ENCODE measurements at regions not wholly inside any gene's neighbourhood (a gene's known extent, or its start where the extent isn't known, plus 50 kb on each side); places are given as distances from the start of the nearest gene placed in this dataset.

- TF ChIP-seq CTCF (IDR thresholded peaks at IDR 0.05; ENCODE audit: low read depth, low read length, poor library complexity, severe bottlenecking) (no peak), EZH2phosphoT487 (IDR thresholded peaks at IDR 0.05; ENCODE audit: borderline replicate concordance, low read length) (no peak)
- H3K4me2 ChIP-seq (ENCODE audit: low read length), result no peak overlapping the region
- no peaks in the 10 kb centered on the region for H3K79me2 ChIP-seq (ENCODE audit: control insufficient read depth, low read length)
- H3K4me1 ChIP-seq (ENCODE audit: control insufficient read depth, low read length), result no peaks in the 10 kb centered on the region
- no peak overlapping the region for H3K27ac ChIP-seq (ENCODE audit: low read depth, low read length)
- H3K27me3 ChIP-seq (ENCODE audit: control insufficient read depth, low read length), result peaks cover 26% of the 10 kb centered on the region
- no peaks in the 10 kb centered on the region for H3K36me3 ChIP-seq (ENCODE audit: control insufficient read depth, low read length)
- no peak overlapping the region for H3K4me3 ChIP-seq (ENCODE audit: low read length)
- no peaks in the 10 kb centered on the region for H4K20me1 ChIP-seq (ENCODE audit: control insufficient read depth, insufficient read depth, low read depth, low read length)
- H3K9me2 ChIP-seq (replicated peaks; ENCODE audit: control insufficient read depth, low read length), result no peaks in the 10 kb centered on the region
- H3K9me3 ChIP-seq (ENCODE audit: control insufficient read depth, insufficient read depth, low read length), result no peaks in the 10 kb centered on the region
- H3F3A ChIP-seq (ENCODE audit: control insufficient read depth, insufficient read depth), result no peaks in the 10 kb centered on the region
Observed at GRCh38 chr17:77640252-77640651, 318.3 kb upstream of the TNRC6C start.

GRCh38 chr17:77640916-77641605, 317.4 kb upstream of the TNRC6C start:
- Histone ChIP-seq H3K79me2 (ENCODE audit: control insufficient read depth, low read length) (no peaks in the 10 kb centered on the region), H4K20me1 (ENCODE audit: control insufficient read depth, insufficient read depth, low read depth, low read length) (no peaks in the 10 kb centered on the region), H3K27ac (ENCODE audit: low read depth, low read length) (no peak overlapping the region), H3K4me2 (ENCODE audit: low read length) (no peak overlapping the region), H3K9me2 (replicated peaks; ENCODE audit: control insufficient read depth, low read length) (no peaks in the 10 kb centered on the region), H3F3A (ENCODE audit: control insufficient read depth, insufficient read depth) (no peaks in the 10 kb centered on the region), H3K4me1 (ENCODE audit: control insufficient read depth, low read length) (no peaks in the 10 kb centered on the region), H3K36me3 (ENCODE audit: control insufficient read depth, low read length) (no peaks in the 10 kb centered on the region), H3K4me3 (ENCODE audit: low read length) (no peak overlapping the region), H3K9me3 (ENCODE audit: control insufficient read depth, insufficient read depth, low read length) (no peaks in the 10 kb centered on the region), H3K27me3 (ENCODE audit: control insufficient read depth, low read length) (peaks cover 33% of the 10 kb centered on the region)
- TF ChIP-seq CTCF (IDR thresholded peaks at IDR 0.05; ENCODE audit: low read depth, low read length, poor library complexity, severe bottlenecking) (no peak), EZH2phosphoT487 (IDR thresholded peaks at IDR 0.05; ENCODE audit: borderline replicate concordance, low read length) (no peak)

GRCh38 chr17:77641718-77642117, 316.8 kb upstream of the TNRC6C start:
- no peak overlapping the region for H3K4me2 ChIP-seq (ENCODE audit: low read length)
- TF ChIP-seq CTCF (IDR thresholded peaks at IDR 0.05; ENCODE audit: low read depth, low read length, poor library complexity, severe bottlenecking) (no peak), EZH2phosphoT487 (IDR thresholded peaks at IDR 0.05; ENCODE audit: borderline replicate concordance, low read length) (no peak)
- H3K4me3 ChIP-seq (ENCODE audit: low read length), result no peak overlapping the region
- H3K79me2 ChIP-seq (ENCODE audit: control insufficient read depth, low read length), result no peaks in the 10 kb centered on the region
- H3F3A ChIP-seq (ENCODE audit: control insufficient read depth, insufficient read depth), result no peaks in the 10 kb centered on the region
- no peaks in the 10 kb centered on the region for H3K9me2 ChIP-seq (replicated peaks; ENCODE audit: control insufficient read depth, low read length)
- H3K4me1 ChIP-seq (ENCODE audit: control insufficient read depth, low read length), result no peaks in the 10 kb centered on the region
- no peaks in the 10 kb centered on the region for H4K20me1 ChIP-seq (ENCODE audit: control insufficient read depth, insufficient read depth, low read depth, low read length)
- no peak overlapping the region for H3K27ac ChIP-seq (ENCODE audit: low read depth, low read length)
- H3K9me3 ChIP-seq (ENCODE audit: control insufficient read depth, insufficient read depth, low read length), result no peaks in the 10 kb centered on the region
- H3K36me3 ChIP-seq (ENCODE audit: control insufficient read depth, low read length), result no peaks in the 10 kb centered on the region
- H3K27me3 ChIP-seq (ENCODE audit: control insufficient read depth, low read length), result peaks cover 33% of the 10 kb centered on the region
